Vagina (tissue), 2 donors: ENCODE measurements at regions not wholly inside any gene's neighbourhood (a gene's known extent, or its start where the extent isn't known, plus 50 kb on each side); places are given as distances from the start of the nearest gene placed in this dataset.

ENCODE experiments used
- POLR2AphosphoS5 ChIP-seq, 2 donors: sonication (generic); formaldehyde crosslinking; IDR thresholded peaks; one replicate each; pipeline ENCODE4 v1.9.0; 2017; ENCODE audit warnings: antibody characterized with exemption in 2 of 2, mild to moderate bottlenecking in 2 of 2, low read depth in 1 of 2; ENCODE audit not compliant: insufficient read depth in 1 of 2
- TF ChIP-seq, protein P1 (sequence below), 3 experiments: fragments of 450-650 bp in 2 of 3; fragments of 200-600 bp in 1 of 3; sonication (generic) in 1 of 3; IDR thresholded peaks; one replicate each; pipeline ENCODE4 v1.5.1; 2017 to 2019; ENCODE audit warnings: antibody characterized with exemption in 3 of 3, mild to moderate bottlenecking in 2 of 3, moderate library complexity in 2 of 3

DNA sequence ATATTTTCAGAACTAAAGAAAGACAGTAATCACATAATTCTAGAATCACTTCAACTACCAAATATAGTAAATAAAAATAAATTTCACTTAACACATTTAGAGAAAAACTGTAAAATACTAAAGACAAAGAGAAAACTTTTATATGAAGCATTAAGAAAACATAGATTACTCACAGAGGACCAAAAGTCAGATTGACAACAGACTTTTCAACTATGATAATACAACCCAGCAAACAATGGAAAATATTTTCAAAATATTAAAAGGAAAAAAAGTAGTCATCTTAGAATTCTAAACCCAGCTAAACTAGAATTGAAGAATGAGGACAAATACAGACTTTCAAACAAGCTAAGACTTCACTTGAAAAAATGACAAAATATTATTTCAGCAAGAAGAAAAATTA is 164.8 kb upstream of the ARID1B start:
- TF ChIP-seq POLR2AphosphoS5 (IDR thresholded peaks at IDR 0.05; ENCODE audit: insufficient read depth in 1 of 2, low read depth in 1 of 2): no peak
- TF ChIP-seq, protein P1, sequence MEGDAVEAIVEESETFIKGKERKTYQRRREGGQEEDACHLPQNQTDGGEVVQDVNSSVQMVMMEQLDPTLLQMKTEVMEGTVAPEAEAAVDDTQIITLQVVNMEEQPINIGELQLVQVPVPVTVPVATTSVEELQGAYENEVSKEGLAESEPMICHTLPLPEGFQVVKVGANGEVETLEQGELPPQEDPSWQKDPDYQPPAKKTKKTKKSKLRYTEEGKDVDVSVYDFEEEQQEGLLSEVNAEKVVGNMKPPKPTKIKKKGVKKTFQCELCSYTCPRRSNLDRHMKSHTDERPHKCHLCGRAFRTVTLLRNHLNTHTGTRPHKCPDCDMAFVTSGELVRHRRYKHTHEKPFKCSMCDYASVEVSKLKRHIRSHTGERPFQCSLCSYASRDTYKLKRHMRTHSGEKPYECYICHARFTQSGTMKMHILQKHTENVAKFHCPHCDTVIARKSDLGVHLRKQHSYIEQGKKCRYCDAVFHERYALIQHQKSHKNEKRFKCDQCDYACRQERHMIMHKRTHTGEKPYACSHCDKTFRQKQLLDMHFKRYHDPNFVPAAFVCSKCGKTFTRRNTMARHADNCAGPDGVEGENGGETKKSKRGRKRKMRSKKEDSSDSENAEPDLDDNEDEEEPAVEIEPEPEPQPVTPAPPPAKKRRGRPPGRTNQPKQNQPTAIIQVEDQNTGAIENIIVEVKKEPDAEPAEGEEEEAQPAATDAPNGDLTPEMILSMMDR (IDR thresholded peaks at IDR 0.05): no peak
